HG03469 (cell line): ENCODE measurements at regions not wholly inside any gene's neighbourhood (a gene's known extent, or its start where the extent isn't known, plus 50 kb on each side); places are given as distances from the start of the nearest gene placed in this dataset.
"Not testable (repeated sequence)": the region's sequence is repeated elsewhere in the genome, so short reads cannot be mapped to it uniquely, and the experiment has no call there.

Source experiments
- ATAC-seq: cut with Tn5 transposase; IDR thresholded peaks from one replicate; pipeline ENCODE4 v1.9.1; 2021; ENCODE audit warnings: mild to moderate bottlenecking, moderate library complexity, moderate number of reproducible peaks; ENCODE audit not compliant: unreplicated experiment

- ATAC-seq = no peak
Observed at GRCh38 chr18:41899535-41899934, 55.5 kb upstream of the PIK3C3 start.

- ATAC-seq = no peak
Observed at GRCh38 chr18:41893432-41893831, 61.6 kb upstream of the PIK3C3 start.

GRCh38 chr18:41887100-41887499 lies 67.9 kb upstream of the PIK3C3 start:
- ATAC-seq = no peak

GRCh38 chr18:41886126-41886807 lies 68.8 kb upstream of the PIK3C3 start:
- ATAC-seq = no peak

GRCh38 chr18:41881285-41881684 lies 73.7 kb upstream of the PIK3C3 start:
- ATAC-seq = no peak

GRCh38 chr18:41879256-41879655 lies 75.8 kb upstream of the PIK3C3 start:
- ATAC-seq = no peak

GRCh38 chr18:41875094-41875780 lies 79.8 kb upstream of the PIK3C3 start:
- ATAC-seq = no peak

- no peak for ATAC-seq
Observed at GRCh38 chr18:41873730-41874129, 81.3 kb upstream of the PIK3C3 start.

GRCh38 chr18:41872206-41872605 lies 82.8 kb upstream of the PIK3C3 start:
- no peak for ATAC-seq

- no peak for ATAC-seq
Observed at GRCh38 chr18:41871229-41872000, 83.6 kb upstream of the PIK3C3 start.

GRCh38 chr18:41870817-41871216 lies 84.2 kb upstream of the PIK3C3 start:
- no peak for ATAC-seq

GRCh38 chr18:41870191-41870590 lies 84.8 kb upstream of the PIK3C3 start:
- ATAC-seq = no peak

- ATAC-seq = not testable (repeated sequence)
Observed at GRCh38 chr18:41865796-41866195, 89.2 kb upstream of the PIK3C3 start.

- ATAC-seq = no peak
Observed at GRCh38 chr18:41864216-41864615, 90.8 kb upstream of the PIK3C3 start.

GRCh38 chr18:41862921-41863320 lies 92.1 kb upstream of the PIK3C3 start:
- ATAC-seq = no peak

- no peak for ATAC-seq
Observed at GRCh38 chr18:41860987-41861386, 94.0 kb upstream of the PIK3C3 start.

- ATAC-seq = no peak
Observed at GRCh38 chr18:41858761-41859555, 96.1 kb upstream of the PIK3C3 start.

- no peak for ATAC-seq
Observed at GRCh38 chr18:41853280-41853679, 101.8 kb upstream of the PIK3C3 start.

- ATAC-seq = no peak
Observed at GRCh38 chr18:41850781-41851180, 104.3 kb upstream of the PIK3C3 start.

- no peak for ATAC-seq
Observed at GRCh38 chr18:41849632-41850031, 105.4 kb upstream of the PIK3C3 start.

GRCh38 chr18:41845563-41845962 lies 109.5 kb upstream of the PIK3C3 start:
- ATAC-seq = no peak
